SKM-1 (cell line): ENCODE measurements at regions not wholly inside any gene's neighbourhood (a gene's known extent, or its start where the extent isn't known, plus 50 kb on each side); places are given as distances from the start of the nearest gene placed in this dataset.

Experiments used
- DNase-seq: peaks from one replicate; lab custom pipeline; 2025; ENCODE audit not compliant: unreplicated experiment; lab: John Stamatoyannopoulos, UW

DNA sequence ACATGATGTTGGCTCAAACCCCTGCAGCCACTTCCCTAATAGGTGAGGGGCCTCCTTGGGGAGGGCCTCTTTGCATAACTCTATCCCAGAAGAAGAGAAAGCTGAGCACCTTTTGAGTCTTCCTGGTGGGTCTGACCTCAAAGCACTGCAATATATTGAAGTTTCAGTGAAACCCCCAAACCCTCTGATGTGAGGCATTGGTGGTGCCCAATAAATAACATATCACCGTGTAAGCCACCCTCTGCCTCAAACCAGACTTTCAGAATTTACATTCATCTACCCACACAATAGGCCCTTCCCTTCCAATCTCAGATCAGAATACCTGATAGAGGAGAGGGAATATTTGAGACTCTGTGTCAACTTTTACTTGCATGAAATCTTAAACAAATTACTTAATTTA lies 142.8 kb upstream of the STK17B start:
- DNase-seq: no peak

DNA sequence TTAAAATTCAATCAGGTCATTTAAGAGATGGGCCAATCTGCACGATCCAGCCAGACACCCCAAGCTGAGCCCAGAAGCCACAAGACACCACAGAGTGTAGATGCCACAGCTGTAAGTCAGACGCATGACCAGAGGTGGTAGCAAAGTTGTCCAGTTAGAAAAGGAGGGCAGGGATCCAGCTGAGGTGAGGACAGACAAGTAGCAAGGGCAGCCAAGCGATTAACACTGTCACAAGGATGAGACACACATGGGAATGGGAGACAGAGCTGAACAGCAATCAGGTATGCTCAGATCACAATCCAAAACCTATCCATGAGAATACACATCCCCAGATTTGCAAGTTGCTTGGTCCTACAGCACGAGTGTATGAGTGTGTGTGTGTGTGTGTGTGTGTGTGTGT lies 143.4 kb upstream of the STK17B start:
- no peak for DNase-seq

DNA sequence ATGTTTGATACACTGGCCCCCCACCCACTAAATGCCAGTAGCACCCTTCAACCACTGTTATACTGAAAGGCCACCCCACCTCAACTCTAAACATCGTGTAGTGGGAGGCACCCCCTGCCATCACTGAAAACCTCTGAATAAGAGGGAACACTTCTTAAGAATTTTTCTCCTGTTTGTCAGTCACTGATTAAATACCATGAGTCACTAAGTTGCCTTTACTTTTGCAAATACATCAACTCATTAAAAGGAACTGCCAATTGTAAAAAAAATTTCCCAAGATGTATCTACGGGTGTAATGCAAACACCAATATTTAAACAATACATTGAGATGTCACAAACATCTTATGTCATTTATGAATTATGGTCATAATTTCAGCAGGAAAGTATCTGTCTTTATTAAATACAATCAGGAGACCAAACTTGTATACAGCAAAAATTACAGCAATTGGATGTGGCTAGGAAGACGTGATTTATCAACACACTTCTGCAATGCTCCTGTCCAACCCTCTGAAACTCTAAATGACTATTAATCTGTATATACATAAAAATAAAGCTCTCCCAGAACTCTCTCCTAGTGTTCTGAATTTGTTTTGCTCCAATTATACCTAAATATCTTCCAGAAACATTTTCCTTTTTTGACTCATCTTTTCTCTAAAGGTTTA lies 144.1 kb upstream of the STK17B start:
- DNase-seq: no peak

DNA sequence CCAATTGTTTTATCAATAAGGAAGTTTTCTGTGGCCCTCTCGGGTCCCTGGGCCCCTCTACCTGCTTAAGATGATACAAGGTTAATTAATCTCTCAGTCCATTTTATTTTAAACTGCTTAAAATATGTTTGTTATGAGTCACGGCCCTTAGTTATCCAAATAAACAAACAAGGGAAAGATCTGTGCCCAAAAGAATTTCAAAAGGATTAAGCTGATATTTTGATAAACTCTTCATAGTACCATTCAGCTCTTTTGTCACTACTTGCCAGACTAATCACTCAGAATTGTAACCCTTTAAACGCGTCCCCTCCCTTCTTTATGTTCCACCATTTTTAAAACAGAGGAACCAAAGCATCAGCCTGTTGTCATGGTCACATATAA lies 144.7 kb upstream of the STK17B start:
- no peak for DNase-seq

DNA sequence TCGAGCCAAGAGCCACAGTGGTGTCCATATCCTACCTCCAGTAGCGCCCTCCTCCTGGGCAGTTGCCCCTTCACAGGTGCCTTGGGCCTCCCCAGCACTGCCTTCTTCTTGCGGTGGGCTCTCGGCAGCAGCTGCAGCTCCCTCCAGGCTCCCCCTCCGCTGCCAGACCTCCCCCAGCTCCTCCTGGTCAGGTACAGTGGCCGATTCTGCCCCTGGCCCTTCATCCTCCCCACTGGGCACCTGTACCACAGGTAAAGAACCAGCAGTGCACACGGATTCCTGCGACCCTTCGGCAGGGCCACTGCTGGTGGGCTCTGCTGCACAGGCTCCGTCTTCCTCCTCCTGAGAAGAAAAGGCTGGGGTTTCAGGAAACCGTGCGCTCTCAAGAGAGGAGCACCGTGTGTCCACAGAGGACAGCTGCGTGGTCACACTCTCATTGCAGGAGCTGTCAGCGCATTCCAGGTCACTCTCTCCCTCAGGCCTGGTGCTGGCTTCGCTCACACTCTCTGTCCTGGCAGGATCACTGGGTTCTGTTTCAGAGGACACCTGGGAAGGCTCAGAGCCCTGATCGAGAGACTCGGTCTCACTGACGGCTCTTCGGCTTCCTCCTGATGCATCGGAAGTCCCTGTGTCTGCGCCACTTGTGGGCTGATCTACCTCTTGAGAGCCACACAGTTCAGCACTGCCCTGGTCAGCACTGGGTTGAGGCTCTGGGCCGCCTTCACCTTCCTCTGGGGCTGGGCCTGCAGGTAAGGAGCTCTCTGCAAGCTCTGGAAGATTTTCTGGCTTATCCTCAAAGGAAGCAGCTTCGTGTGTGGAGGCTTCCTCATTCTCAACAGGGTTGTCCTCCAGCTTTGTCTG lies 147.4 kb upstream of the STK17B start:
- DNase-seq: no peak

DNA sequence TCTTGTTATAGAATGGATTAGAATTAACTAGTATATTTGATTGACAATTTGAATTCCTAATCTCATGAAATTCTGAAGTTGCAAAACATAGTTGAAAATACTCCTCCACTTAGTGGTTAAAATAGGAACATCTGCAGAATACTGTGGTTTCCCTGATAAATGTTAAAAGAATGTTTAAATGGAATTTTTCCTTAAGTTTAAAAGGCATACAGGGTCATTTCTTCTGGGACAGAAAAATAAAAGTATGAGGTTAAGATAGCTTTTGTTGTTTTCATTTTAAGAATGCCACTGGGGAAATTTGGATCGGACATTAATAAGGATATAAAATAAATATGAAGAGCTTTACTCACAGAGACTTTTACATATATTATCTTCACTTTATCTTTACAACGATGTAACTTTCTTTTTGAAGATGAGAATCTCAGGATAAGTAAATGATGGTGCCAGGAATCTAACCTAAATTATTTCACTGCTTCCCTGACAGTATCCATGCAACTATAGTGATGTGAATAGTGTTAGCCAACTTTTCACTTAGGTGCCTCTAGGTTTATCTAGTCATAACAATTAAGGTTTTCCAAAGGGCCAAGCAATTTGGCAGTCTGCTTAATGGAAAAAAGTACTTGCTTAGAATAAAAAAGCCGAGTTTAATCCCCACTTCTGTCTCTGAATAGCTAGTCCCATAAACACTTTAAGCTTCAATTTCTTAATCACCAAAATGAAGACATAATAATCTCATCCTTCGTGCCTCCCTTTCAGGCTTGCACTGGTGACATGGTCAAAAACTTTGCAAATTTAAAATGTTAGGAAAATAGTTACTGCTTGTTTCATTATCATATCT lies 151.8 kb upstream of the STK17B start:
- DNase-seq: no peak

DNA sequence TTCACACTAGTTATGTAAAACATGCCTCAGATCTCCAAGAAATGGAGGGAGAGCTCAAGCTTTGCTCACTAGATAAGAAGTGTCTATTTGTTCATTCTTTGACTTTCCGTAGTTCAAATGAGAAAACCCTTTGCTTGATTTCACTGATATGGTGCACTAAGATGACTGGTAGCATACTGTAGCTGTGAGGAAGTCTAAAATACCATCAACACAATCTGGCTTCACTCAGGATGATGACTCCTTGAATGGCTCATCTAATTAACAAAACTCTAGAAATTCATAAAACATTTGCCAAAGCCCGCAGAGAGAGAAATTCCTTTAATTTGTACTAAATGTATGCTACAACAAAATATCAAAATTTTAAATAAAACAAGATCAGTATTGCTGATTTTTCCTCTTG lies 152.8 kb upstream of the STK17B start:
- DNase-seq: no peak

DNA sequence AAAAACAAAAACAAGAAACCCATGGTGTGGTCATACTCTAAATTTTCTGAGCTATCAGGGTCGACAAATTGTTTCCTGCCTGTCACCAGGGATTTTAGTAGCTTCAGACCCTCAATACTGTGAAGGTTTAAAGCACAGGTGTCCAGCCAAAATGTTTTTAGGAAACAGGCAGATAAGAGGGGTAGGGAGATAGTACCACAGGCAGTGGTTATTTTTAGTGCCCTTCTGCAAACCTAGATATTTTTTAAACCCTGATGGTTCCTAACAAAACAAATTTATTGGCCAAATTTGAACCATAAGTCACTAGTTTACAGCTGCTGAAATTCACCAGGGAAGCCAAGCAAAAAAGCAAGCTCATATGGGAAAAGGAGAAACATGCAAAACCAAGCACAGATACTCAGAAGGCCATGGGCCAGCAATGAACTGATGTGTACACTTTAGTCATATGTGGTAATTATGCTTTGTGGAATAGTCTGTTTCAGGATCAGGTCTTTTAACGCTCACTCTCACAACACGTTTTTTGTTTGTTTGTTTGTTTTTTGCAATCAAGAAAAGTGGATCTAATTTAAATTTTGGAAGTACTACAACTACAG lies 156.8 kb upstream of the STK17B start:
- DNase-seq: no peak

DNA sequence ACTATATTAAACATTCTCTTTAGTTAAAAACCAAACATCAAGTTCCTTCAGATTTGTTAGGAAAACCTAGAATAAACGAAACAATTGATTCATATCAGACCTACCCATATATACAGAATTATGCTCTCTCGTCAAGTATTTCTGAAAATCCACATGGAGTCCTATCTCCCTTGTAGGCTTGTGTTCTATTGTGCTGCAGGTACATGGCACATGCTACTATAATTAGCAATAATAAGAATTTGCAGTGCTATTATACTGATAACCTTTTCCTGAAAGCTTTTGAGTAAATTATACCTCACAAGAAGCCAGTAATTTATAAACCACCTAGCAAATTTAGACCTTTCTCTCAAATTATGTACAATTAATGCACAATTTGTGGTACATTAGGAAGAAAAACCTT lies 158.6 kb upstream of the STK17B start:
- DNase-seq: no peak

DNA sequence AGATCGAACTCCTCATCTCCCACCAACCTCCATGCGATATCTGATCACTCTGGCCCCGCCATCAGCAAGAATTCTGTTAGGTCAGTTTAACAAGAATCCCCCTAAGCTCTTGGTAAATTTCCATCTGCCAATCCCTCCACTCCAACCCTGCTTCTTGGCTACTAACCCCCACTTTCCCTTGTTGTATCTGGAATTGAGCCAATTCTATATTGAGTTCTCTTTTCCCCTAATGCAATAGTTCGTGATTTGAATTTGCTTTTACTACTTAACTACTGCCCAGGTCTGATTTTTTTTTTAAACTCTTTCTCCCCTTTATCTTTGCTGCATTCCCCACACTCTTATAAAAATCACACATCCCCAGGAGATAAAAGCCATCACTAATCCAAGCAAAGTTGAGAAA lies 159.3 kb upstream of the STK17B start:
- DNase-seq: no peak

DNA sequence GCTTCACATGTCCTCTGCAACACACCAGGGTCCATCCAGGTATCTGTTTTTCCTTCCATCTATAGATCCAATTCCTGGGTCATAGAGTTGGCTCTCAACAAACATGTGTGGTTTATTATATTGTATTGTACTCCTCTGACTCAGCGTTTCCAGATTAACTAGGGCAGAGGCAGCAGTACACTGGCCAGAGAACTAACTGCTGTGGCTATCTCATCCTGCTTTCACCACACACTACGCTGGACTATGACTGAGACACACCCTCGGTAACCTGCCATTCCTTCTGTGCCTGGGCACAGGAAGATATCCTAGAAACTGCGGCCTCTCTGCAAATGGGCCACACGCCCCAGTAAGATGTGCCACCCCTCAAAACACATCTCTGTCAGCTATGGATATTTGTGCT lies 159.8 kb upstream of the STK17B start:
- DNase-seq: no peak

DNA sequence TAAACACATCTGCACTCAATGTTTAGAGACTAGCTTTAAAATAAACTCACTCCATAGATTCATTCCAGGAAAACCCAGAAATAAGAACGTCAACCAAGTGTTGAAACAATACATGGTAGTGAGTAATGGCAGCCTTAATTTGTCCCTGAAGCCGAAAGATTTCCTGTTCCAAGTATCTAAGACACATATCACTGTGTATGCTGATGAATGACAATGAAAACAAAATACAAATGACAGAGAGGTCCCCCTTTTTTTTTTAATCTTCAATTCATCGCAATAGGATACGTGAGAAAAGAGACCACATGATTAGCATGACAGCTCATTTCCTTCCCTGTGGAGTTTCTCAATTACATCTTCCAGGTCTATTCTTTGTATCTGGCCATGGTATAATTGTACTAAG lies 160.5 kb upstream of the STK17B start:
- DNase-seq: no peak

DNA sequence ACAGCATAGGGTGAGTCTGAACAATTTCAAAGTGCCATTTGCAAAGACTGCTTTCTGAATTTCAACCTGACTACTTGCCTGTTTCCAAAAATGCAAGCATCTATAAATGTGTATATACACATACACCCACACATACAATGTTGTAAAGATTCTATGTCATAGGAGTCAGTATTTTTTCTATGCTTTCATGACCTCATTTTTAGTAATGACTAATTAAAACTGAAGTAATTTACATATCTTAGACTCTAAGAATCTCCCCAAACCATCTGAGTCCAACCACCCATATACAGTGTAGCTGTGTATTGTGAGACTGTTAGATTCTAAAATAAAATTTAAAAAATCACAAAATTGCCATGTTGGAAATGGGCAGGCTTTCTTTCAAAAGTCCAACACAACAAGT lies 162.0 kb upstream of the STK17B start:
- no peak for DNase-seq

DNA sequence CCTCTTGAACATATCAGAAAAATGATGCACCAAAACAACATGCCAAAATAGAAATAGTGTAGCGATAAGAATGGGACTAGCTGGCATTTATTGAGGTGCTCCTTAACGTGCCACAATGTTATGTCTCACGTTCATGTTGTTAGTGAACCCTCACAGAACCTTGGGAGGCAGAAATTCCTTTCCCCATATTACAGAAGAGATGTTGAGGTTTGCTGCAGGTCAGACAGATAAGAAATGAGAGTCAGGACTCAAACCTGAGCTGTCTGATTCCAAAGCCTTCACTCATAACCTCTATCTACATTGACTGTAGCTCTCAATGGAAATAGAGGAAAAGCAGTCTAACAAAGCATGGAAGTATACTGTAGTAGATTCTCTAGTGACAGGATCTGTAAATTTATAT lies 163.3 kb upstream of the STK17B start:
- DNase-seq: no peak

DNA sequence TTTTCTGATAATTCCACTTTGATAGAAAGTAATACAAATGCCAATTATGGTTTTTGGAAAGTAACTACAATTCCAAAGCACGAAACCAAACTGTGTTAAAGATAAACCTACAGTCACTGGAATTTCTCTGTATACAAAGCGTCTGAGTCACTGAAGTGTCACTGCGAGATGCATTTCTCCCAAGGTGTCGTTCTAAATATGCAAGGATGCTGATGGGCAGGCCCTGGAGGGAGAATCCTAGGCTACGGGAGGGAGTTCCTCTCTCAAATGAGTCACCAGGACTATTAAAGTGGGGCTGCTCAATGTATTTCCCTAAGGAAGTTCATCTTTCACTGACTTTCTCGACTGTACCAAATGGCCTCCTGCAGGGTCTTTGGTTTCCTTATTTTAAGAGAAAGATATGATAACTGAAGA lies 163.8 kb upstream of the STK17B start:
- DNase-seq: no peak

DNA sequence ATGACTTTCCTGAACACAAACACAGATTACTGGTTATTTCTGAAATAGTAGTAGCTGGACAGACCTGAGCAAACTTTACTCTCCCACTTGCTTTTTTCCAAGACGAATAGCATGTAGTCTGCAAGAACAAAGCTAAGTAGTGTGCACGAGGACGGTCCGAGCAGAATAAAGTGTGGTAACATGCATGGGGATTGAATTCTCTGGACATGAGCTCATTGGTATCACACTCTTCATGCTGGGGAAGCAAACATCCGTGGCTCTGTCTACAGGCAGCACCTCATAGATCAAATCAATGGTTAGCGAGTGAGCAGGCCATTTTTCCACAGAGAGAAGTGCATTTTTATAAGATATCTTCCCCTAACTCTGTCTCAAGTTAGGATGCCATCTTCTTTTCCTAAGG lies 164.8 kb upstream of the STK17B start:
- DNase-seq: no peak

DNA sequence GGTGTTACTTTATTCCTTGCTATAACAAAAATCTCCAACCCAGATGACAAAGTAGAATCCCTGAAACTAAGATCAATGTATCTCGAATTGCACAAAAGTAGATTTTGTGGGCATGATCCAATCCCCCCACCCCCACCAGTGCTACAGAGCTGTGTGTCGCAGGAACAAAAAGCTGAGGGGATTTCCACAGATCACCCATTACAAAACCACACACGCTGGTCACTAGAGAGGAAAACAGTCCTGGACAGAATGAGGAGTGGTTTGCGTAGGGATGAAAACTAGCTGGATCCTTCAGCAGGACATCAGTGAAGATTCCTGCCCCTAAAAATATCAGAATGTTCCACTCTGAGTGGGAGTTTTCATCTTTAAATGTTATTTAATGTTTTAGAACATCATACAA lies 165.3 kb upstream of the STK17B start:
- no peak for DNase-seq

DNA sequence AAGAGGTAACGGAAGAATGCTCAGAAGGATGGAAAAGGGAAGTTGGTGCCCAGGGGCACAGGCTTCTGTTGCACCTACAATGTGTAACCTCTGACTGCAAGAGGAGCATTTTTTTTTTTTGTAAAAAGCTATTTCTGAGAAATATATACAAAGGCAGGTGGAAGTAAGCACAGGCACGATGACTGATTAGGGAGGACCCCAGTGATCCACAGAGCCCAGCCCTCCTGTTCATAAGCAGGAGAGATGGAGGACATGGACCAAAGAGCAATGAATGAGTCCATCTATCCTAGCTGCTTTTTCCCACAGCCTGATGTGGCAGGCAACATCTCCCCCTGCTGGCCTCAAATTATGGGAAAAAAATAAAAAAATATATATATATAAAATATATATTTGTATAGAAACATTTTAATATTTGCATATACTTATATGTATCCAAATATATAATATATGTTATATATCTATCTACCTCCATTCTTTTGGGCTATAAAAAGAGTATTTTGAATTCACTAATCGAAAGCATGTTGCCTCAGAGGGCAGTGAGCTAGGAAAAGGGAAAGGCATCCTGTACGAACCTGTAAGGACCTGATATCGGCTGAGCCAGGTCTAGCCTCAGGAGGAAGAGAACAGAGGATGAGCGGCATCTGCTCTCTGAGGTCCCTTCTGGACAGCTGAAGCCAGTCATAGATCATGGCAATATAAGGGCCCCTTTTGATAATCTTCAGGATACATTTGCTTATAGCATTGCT lies 166.0 kb upstream of the STK17B start:
- DNase-seq: peak; percentile 16

DNA sequence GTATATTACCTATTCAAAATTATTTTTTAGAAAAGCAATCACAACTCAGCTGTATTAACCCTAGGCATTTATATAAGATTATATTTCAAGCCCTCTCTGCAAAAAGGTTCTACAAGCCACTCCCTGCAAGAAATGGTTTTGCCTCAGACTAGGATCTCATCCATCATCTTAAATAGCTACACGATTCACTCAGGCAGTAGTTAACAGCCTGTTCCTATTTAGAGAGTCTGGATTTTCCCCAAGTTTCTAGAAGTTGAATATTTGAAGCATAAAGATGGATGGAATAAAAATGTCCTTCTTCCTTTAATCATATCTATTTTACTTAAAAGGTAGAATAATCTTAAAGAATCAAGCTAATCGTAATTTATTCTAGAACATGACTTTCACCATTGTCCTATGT lies 167.1 kb upstream of the STK17B start:
- DNase-seq: no peak

DNA sequence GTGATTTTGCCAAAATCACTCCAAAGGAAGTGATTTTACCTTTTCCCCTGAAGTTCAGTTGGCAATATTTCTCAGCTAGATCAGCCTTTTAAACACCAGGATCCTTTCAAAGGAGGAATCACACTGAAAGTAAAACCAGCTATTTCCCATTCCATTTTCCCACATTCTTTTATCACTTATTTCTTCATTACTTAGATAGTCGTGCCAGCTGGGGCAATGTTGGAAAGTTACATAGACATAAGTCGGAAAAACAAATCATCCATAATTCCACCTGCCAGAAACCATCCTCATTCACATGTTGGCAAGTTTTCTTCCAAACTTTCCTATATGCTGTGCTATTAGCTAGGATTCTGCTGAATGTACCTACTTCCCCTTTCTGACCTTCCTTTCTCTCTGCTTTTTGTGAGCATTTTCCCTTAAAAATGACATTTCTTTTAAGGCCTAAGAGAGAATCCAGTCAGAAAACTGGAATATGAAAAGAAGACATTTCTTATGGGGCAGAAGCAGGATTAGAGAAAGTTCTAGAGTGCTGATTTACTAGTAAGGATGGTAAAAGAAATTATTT lies 170.0 kb upstream of the STK17B start:
- DNase-seq: no peak
